ENCODE measurements at regions not wholly inside any gene's neighbourhood (a gene's known extent, or its start where the extent isn't known, plus 50 kb on each side); places are given as distances from the start of the nearest gene placed in this dataset.

DNA sequence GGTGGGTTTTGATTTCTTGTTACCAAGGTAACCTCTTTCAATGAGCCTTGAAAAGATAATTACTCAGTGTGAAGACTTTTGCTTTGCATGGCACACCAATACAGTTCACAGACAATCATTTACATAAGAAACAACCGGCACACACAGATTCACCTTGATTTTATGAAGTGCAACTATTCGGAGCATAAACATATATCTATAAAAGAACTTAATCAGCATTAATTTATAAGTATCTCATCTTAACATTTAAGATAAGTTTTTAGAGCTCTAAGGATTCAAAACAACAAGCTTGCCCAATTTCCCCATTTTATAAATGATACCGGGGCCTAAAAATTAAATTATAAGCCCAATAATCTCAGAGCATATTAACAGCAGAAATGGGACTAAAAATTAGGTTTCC, 85.9 kb upstream of the PCSK2 start:
- TF ChIP-seq, protein P1, sequence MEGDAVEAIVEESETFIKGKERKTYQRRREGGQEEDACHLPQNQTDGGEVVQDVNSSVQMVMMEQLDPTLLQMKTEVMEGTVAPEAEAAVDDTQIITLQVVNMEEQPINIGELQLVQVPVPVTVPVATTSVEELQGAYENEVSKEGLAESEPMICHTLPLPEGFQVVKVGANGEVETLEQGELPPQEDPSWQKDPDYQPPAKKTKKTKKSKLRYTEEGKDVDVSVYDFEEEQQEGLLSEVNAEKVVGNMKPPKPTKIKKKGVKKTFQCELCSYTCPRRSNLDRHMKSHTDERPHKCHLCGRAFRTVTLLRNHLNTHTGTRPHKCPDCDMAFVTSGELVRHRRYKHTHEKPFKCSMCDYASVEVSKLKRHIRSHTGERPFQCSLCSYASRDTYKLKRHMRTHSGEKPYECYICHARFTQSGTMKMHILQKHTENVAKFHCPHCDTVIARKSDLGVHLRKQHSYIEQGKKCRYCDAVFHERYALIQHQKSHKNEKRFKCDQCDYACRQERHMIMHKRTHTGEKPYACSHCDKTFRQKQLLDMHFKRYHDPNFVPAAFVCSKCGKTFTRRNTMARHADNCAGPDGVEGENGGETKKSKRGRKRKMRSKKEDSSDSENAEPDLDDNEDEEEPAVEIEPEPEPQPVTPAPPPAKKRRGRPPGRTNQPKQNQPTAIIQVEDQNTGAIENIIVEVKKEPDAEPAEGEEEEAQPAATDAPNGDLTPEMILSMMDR (IDR thresholded peaks at IDR 0.05; ENCODE audit: low read depth, low read length), result no peak
- Histone ChIP-seq H3K4me3 (ENCODE audit: low read depth, low read length) (no peak overlapping the region), H3K27ac (no peak overlapping the region), H3K27me3 (ENCODE audit: insufficient read depth, low read depth, severe bottlenecking) (no peaks in the 10 kb centered on the region), H3K36me3 (no peaks in the 10 kb centered on the region), H3K9me3 (ENCODE audit: severe bottlenecking) (no peaks in the 10 kb centered on the region)
- DNase-seq, result no peak

DNA sequence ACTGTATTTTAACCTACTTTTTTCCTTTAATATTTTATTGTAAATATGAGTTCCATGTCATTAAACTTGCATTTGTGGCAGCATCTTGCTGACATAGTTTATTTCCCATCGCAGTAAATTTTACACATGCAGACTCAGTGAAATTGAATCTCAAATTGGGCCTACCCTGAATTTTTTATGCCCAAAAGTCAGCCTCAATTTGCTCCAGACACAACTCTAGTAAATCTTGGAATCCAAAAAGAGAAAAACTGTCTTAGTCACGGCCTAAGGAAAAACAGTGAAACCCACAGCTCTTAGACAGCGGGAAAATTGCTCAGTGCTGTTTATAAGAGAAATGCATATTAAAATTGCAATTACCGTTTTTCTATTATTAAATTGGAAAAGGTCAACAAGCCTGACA, 85.3 kb upstream of the PCSK2 start:
- TF ChIP-seq, protein P1 (IDR thresholded peaks at IDR 0.05; ENCODE audit: low read depth, low read length), result no peak
- Histone ChIP-seq H3K36me3 (no peaks in the 10 kb centered on the region), H3K27me3 (ENCODE audit: insufficient read depth, low read depth, severe bottlenecking) (no peaks in the 10 kb centered on the region), H3K4me3 (ENCODE audit: low read depth, low read length) (no peak overlapping the region), H3K27ac (no peak overlapping the region), H3K9me3 (ENCODE audit: severe bottlenecking) (no peaks in the 10 kb centered on the region)
- no peak for DNase-seq

DNA sequence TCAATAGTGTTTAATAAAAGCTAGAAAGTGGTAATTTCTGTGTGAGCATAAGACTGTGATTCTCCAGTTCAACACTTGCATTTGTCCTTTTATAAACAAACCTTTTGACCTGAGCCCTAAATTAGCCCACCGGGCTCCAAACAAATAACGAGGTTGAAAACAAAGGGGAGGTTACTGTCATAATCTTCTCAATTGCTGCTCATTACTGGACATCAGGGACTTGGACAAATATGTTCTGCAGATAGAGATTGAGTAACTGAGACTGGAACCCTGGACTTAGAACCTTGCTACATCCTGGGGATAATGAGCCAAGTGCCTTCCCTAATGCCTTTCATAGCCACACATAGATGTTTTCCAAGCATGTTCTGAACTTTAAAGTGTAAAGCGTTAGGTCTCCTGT, 84.2 kb upstream of the PCSK2 start:
- H3K4me3 ChIP-seq (ENCODE audit: low read depth, low read length), result no peak overlapping the region
- DNase-seq, result no peak
- no peaks in the 10 kb centered on the region for H3K9me3 ChIP-seq (ENCODE audit: severe bottlenecking)
- no peaks in the 10 kb centered on the region for H3K36me3 ChIP-seq
- H3K27ac ChIP-seq, result no peak overlapping the region
- no peaks in the 10 kb centered on the region for H3K27me3 ChIP-seq (ENCODE audit: insufficient read depth, low read depth, severe bottlenecking)
- TF ChIP-seq, protein P1 (IDR thresholded peaks at IDR 0.05; ENCODE audit: low read depth, low read length), result no peak

DNA sequence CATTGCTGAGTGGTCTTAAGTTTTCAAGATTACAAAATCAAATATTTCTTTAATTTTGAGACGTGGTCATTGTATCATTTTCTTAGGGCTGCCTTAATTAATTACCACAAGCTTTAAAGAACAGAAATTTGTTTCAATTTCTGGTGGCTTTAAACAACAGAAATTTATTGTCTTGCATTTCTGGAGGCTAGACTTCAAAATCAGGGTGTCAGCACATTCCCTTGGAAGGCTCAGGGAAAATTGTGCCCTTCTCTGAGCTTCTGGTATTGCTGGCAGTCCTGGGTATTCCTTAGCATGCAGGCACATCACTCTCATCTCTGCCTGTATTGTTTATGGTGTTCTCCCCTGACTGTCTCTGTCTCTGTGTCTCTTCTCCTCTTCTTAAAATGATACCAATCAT, 76.0 kb upstream of the PCSK2 start:
- Histone ChIP-seq H3K27me3 (ENCODE audit: insufficient read depth, low read depth, severe bottlenecking) (no peaks in the 10 kb centered on the region), H3K27ac (no peak overlapping the region), H3K36me3 (no peaks in the 10 kb centered on the region), H3K4me3 (ENCODE audit: low read depth, low read length) (no peak overlapping the region), H3K9me3 (ENCODE audit: severe bottlenecking) (no peaks in the 10 kb centered on the region)
- no peak for DNase-seq
- TF ChIP-seq, protein P1 (IDR thresholded peaks at IDR 0.05; ENCODE audit: low read depth, low read length), result no peak

DNA sequence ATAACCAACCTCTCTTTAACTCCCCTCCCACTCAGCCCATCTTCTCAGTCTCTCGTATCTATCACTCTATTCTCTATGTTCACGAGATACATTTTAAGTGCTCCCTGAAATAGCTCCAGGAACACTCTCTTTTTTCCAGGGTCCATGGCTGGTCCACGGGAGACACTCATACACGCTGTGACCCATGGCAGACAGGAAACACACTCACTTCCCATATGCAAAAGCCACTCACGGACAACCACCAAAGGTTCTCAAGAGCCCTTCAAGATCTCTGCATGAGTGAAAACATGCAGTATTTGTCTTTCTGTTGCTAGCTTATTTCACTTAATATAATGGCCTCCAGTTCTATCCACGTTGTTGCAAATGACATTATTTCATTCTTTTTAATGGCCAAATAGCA, 71.4 kb upstream of the PCSK2 start:
- no peak for DNase-seq
- Histone ChIP-seq H3K9me3 (ENCODE audit: severe bottlenecking) (no peaks in the 10 kb centered on the region), H3K4me3 (ENCODE audit: low read depth, low read length) (no peak overlapping the region), H3K36me3 (no peaks in the 10 kb centered on the region), H3K27ac (no peak overlapping the region), H3K27me3 (ENCODE audit: insufficient read depth, low read depth, severe bottlenecking) (no peaks in the 10 kb centered on the region)
- TF ChIP-seq, protein P1 (IDR thresholded peaks at IDR 0.05; ENCODE audit: low read depth, low read length), result no peak

DNA sequence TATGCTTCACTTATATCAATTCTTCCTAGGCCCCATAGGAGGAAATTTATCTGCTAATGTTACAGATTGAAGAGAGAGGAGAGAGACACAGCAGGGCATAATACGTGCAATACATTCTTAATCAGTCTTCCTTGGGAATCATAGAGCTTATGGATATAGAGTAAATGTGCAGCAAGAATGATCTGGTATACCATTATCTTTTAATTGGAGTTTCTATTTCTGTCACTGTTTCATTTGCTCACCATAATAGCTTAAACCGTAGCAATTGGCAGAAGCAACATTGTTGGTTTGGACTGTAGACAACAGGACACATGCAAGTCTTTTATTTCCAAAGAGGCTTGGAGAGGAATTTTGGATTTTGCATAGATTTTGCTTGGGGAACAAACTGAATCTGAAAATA, 68.1 kb upstream of the PCSK2 start:
- DNase-seq, result no peak
- H3K27me3 ChIP-seq (ENCODE audit: insufficient read depth, low read depth, severe bottlenecking), result no peaks in the 10 kb centered on the region
- H3K27ac ChIP-seq, result no peak overlapping the region
- TF ChIP-seq, protein P1 (IDR thresholded peaks at IDR 0.05; ENCODE audit: low read depth, low read length), result no peak
- no peak overlapping the region for H3K4me3 ChIP-seq (ENCODE audit: low read depth, low read length)
- no peaks in the 10 kb centered on the region for H3K36me3 ChIP-seq
- H3K9me3 ChIP-seq (ENCODE audit: severe bottlenecking), result no peaks in the 10 kb centered on the region
